GM18505 (cell line): ENCODE measurements at regions not wholly inside any gene's neighbourhood (a gene's known extent, or its start where the extent isn't known, plus 50 kb on each side); places are given as distances from the start of the nearest gene placed in this dataset.

Source experiments
- ATAC-seq: cut with Tn5 transposase; IDR thresholded peaks from one replicate; pipeline ENCODE4 v1.9.1; 2021; ENCODE audit not compliant: unreplicated experiment
- POLR2A ChIP-seq: IDR thresholded peaks from 4 replicates; pipeline ENCODE4 v1.6.1; 2011; ENCODE audit warnings: borderline replicate concordance; ENCODE audit not compliant: insufficient read depth, insufficient read length; ENCODE audit errors: extremely low read depth

GRCh38 chr22:48981371-48982061 lies 846.2 kb downstream of the BRD1 start:
- TF ChIP-seq POLR2A, result no peak
- no peak for ATAC-seq

DNA sequence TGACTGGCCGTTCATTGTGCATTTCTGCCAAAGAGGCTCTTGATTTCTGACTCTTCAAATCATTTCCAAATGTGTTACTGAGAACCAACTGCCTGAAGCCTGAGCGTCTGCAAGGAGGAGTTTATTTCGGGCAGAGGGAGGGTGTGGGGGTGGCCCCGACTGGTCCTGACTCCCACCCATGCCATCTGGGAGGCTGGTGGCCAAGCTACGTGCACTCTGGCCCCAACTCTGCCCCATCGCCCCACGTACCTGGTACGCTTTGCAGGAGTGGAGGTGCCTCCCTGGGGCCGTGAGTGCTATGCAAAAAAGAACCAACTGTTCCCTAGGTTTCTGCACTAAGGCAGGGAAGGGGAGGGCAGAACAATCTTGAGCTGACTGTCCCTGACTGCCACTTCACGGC lies 846.8 kb downstream of the BRD1 start:
- ATAC-seq, result no peak
- TF ChIP-seq POLR2A, result no peak

GRCh38 chr22:48980409-48980808 lies 847.3 kb downstream of the BRD1 start:
- TF ChIP-seq POLR2A, result no peak
- ATAC-seq, result no peak

DNA sequence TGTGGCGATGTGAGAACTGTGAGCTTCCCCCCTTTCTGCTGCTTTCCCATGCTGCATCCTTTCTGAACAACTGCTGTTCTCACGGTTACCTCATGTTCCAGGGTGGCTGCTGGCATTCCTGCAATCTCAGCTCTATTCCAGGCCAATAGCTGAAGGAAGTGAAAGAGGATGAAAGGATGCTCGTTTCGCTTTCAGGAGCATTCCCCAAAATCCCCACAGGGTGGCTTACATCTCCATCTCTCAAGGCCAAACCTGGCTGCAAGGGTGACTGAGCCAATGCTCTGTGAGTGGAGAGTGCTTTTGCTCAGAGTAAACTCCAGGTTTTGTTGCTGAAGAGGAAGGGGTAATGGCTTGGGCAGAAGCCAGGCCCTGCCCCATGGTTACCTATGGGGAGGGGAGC lies 848.2 kb downstream of the BRD1 start:
- TF ChIP-seq POLR2A, result no peak
- ATAC-seq, result no peak

GRCh38 chr22:48976556-48977535 lies 850.8 kb downstream of the BRD1 start:
- ATAC-seq, result no peak
- no peak for TF ChIP-seq POLR2A

DNA sequence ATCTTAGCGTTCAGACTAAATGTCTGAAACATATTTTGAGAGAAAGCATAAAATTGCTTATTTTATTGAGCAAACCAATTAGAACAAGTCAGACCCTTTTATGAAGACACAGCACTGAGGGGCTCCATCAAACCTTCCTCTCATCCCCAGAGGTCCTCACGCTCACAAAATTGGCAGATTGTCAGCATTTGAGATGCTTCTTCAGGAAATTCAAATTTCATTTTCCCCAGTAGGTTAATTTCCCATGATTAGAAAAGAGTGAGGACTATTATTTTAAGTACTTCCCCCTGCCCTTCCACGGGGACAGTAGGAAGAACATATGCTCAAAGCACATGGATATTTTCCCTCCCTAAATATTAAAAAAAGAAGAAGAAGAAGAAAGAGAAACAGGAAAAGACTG lies 851.8 kb downstream of the BRD1 start:
- no peak for TF ChIP-seq POLR2A
- ATAC-seq, result no peak

- no peak for ATAC-seq
- TF ChIP-seq POLR2A, result no peak
Observed at GRCh38 chr22:48975316-48975741, 852.3 kb downstream of the BRD1 start.

- no peak for TF ChIP-seq POLR2A
- no peak for ATAC-seq
Observed at GRCh38 chr22:48974443-48975315, 853.0 kb downstream of the BRD1 start.

GRCh38 chr22:48973694-48974041 lies 854.0 kb downstream of the BRD1 start:
- no peak for TF ChIP-seq POLR2A
- ATAC-seq, result no peak

- no peak for TF ChIP-seq POLR2A
- ATAC-seq, result no peak
Observed at GRCh38 chr22:48972979-48973693, 854.5 kb downstream of the BRD1 start.

- no peak for TF ChIP-seq POLR2A
- ATAC-seq, result no peak
Observed at GRCh38 chr22:48968201-48968959, 859.3 kb downstream of the BRD1 start.

GRCh38 chr22:48963405-48963804 lies 864.3 kb downstream of the BRD1 start:
- no peak for ATAC-seq

DNA sequence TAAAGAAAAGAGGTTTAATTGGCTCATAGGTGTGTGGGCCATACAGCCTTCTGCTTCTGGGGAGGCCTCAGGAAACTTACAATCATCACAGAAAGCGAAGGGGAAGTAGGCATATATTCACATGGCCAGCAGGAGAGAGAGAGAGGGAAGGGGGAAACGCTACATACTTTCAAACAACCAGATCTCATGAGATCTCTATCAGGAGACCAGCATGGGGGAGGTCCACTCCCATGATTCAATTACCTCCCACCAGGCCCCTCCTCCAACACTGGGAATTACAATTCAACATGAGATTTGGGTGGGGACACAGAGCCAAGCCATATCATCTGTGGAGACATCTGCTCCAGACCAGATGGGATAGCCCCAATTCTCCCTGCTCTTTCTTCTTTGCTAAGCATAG lies 866.0 kb downstream of the BRD1 start:
- TF ChIP-seq POLR2A, result no peak
- no peak for ATAC-seq

More at GRCh38 chr22:48963405-48963804, 864.3 kb downstream of the BRD1 start:
- no peak for TF ChIP-seq POLR2A
